ENCODE measurements at regions not wholly inside any gene's neighbourhood (a gene's known extent, or its start where the extent isn't known, plus 50 kb on each side); places are given as distances from the start of the nearest gene placed in this dataset.
"Not testable (repeated sequence)": the region's sequence is repeated elsewhere in the genome, so short reads cannot be mapped to it uniquely, and the experiment has no call there.

DNA sequence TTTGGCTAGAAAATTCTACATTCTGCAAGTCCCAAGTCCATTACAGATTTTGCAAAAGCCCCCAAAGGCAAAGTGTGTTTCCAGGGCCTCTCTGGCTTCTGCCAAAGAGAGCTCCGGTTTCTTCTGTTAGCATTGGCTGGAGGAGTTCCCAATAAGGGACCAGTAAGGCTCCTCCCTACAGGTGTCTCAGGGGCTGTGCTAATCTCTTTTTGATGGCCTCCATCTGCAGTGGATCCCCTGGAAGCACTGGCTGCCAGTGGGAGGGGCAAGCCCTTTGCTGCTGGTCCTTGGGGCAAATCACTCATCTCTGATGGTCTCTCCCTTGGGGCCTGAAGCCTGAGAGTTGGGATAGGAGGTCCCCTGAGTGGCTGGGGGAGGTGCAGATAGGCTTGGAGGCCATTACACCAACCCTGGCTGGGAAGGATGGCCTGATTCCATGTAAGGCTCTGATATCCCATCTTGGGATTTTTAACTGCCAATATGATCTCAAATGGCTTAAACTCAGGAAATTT, 89.1 kb upstream of the USP24 start:
- no peak for DNase-seq (ENCODE audit: low spot score)

DNA sequence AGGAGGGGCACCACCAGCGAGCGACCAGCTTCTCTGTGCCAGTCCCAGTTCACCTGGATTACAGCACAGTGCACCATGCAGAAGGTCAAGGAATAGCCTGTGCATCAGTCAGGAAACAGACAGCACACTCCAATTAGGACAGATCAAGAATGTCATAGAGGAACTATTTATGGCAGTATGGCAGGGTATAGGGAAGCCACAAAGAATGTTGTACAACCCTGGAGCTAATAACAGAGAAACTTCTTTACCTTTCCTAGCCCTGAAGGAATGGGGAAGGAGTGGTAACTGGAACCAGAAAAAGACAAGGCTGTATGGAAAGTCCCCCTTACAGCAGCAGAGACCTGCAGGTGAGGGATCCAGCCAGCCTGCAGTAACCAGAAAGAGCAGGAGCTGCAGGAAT, 87.8 kb upstream of the USP24 start:
- no peak for DNase-seq (ENCODE audit: low spot score)

DNA sequence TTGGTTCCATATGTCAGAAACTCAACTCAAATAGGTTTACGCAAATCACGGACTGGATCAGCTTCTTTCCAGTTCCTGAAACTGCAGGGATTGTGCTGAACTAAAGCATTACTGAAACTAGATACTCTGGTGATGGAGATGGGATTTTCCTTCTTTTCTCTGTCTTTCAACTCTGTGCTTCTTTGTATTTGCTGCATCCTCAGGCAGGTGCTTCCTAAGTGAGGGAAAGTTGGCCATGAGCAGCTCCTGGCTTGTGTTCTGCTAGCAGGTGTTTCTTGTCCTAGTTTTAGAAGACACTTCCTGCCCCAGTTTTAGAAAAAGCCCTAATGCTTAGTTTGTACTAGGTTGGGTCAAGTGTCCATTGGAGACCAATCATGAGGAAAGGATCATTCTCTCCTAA, 86.7 kb upstream of the USP24 start:
- no peak for DNase-seq (ENCODE audit: low spot score)

DNA sequence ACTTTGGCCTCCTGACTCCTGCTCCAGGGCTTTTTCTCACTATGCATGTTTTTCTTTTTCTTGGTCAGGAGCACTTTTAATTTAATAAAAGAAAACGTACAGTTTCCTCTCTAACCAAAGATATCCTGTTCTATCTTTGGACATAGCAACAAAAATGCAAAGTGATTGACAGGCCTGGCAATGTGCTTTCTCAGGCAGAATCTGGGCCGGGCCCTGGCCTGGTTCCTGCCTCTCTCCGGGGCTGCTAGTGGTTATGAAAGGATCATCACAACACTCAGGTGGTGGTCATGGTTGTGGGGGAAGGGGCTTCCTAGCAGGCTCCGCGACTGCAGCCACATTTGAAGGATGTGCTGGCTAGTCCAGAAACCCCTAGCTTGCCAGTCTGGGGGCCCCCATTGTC, 85.8 kb upstream of the USP24 start:
- no peak for DNase-seq (ENCODE audit: low spot score)

DNA sequence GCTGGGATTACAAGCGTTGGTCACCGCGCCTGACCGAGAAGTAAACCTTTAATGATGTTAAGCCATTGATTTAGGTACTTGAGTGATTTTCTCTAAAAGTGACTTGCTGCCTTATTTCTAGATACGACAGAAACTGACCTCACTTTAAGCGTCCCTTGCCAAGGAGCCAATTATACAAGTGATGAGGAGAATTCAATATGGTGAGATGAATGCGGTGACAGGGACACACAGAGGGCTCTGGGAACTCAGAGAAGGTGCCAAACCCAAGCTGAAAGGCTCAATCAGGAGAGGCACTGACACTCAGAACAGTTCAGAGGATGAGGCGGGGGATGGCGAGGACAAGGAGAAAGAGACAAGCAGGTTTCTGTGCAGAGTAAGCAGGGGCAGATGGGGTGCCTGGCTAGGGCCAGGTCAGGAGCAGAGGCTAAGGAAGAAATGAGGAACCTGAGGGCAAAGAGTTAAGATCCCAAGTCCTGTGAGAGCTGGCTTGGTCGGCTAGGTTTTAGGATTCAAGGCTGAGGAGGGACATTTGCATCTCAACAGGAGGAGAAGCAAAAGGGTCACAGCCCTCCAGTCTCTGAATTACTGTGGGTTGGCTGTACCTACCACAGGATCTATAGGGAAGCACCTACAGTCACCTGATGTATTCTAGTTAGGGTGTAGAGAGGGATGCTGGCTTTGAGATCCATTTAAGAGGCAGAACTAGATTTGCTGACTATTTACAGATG, 83.2 kb upstream of the USP24 start:
- no peak for DNase-seq (ENCODE audit: low spot score)

DNA sequence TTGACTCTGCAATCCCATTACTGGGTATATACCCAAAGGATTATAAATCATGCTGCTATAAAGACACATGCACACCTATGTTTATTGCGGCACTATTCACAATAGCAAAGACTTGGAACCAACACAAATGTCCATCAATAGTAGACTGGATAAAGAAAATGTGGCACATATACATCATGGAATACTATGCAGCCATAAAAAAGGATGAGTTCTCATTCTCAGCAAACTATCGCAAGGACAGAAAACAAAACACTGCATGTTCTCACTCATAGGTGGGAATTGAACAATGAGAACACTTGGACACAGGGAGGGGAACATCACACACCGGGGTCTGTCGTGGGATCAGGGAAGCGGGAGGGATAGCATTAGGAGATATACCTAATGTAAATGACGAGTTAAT, 81.1 kb upstream of the USP24 start:
- DNase-seq (ENCODE audit: low spot score): not testable (repeated sequence)

DNA sequence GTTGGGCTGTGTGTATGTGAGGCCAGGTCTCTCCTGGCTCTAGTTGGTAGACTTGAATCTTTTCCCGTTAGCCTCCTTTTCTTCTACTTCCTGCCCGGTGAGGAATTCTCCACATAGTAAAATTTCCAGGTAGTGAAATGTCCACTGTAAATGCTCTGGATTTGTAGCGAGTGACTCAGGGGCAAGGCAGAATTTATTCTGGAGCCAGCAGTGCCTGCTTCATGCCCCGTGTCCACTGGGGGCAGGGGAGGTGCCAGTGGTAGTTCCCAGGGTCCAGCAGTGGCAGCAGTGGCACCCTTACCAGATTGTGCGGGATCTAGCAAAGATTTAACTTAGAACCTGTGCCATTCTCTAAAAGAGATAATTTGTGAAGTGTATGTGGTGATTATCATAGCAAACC, 74.5 kb upstream of the USP24 start:
- no peak for DNase-seq (ENCODE audit: low spot score)

DNA sequence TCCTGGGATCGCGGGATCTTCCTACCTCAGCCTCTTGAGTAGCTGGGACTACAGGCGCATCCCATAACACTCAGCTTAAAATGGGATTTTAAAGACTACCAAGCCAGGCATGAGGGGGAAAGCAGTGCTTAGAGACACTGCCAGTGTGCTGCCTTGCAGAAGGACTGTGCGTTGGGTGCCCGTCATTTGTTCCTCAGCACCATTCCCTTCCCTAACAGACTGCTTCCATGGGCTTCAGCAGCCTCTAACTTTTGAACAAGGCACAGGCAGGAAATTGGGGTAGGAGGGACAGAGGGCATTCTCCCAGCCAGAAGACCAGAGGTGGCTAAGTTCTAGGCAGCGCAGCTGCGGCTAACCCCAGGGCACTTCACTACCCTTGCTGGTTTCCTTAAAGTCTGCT, 73.9 kb upstream of the USP24 start:
- DNase-seq (ENCODE audit: low spot score): no peak

DNA sequence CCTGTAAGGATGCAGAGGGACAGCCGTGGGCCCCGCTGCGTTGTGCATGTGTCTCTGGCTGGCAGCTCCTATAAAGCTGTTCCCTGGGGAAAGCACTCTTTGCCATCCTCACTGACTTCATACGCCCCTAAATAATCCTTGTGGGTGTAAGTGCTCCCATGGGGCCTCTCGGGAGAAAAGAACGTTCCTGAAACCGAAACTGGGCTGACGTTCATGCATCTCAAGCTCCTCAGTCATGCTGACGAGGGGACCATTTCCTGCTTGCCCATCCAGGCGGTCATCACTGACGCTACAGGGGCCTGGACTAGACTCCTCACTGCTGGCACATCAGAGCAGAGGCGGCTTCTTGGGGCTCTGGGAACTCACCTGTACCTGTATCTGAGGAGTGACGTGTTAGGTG, 73.1 kb upstream of the USP24 start:
- no peak for DNase-seq (ENCODE audit: low spot score)

DNA sequence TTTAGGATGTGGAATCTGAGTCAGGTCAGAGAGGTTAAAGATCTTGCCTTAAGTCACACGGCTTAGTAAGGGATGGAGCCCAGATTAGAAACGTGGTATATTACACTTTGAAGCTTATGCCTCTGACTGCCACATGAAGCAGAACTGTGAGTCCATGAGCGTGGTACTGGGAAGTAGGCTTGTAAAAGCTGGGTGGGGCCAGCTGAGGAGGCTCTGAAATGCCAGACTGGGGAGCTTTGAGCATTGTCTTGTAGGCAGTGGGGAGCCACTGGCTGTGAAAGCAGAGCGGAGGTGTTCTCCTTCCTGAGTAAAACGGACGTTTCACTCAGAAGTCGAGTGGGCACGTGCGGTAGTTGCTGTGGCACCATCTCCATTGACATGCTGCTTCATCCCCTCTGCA, 72.6 kb upstream of the USP24 start:
- no peak for DNase-seq (ENCODE audit: low spot score)

DNA sequence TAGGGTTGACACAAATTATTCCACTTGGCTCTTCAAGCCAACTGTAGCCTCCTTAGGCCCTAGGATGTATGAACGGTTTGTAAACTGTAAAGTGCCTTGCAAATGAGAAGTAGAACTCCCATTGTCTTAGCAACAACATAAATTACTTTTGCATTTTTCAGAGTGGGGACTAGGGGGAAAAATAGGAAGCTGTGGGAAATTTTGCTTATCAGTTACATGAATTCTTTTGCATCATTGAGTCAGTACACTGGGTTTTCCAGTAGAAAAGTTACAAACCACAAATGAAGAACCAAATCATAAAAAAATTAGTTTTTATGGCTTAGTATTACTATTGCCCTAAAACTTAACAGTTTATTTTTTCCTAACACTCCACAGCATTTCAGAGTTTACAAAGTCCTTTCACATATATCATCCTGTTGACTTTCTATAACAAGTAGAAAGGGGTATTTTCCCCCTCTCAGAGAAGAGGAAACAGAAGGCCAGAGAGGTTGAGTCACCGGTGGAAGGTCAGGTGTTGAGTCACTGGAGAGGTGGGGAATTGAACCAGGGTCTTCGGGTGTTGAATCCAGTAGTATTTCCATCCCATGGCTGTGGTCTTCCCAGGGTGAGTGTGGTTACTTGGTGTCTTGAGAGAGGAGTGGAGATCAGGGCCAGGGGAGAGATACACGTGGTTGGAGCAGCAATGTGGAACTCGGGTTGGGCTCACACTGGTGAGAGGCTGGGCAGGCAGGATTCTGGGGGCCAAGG, 71.9 kb upstream of the USP24 start:
- no peak for DNase-seq (ENCODE audit: low spot score)

DNA sequence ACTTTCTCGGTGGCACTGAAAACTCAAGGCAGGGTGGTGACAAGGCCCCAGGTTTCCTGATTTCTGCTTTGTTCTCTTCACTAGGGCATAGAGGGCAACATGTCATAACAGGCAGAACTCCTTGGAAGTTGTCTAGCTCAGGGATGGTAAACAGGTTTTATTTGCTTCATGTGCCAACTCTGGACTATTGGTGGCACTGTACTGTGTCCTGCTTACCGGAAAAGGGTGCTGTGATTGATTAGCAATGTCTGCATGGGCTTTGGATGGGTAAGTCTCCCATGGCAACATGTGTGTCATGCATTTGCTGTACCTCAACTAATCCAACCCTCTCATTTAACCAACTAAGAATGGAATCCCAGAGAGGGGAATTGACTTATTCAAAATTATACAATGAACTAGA, 70.7 kb upstream of the USP24 start:
- no peak for DNase-seq (ENCODE audit: low spot score)

DNA sequence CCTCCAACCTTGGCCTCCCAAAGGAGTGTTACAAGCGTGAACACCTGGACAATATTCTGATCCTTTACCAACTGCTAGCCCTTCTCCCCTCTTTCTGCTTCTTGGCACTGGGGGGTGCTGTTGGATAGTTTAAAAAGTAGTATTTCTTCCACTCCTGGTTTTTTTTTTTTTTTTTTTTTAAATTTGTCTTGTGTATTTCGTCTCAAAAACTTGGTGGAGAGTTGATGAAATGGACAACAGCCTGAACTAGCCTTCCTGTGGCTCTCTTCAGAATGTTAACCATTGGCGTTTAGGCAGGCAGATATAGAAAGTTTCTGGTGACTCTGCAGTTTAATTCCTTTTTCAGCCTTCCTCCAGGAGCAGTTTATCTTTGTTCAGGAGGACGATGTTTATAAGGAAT, 69.7 kb upstream of the USP24 start:
- DNase-seq (ENCODE audit: low spot score): no peak

DNA sequence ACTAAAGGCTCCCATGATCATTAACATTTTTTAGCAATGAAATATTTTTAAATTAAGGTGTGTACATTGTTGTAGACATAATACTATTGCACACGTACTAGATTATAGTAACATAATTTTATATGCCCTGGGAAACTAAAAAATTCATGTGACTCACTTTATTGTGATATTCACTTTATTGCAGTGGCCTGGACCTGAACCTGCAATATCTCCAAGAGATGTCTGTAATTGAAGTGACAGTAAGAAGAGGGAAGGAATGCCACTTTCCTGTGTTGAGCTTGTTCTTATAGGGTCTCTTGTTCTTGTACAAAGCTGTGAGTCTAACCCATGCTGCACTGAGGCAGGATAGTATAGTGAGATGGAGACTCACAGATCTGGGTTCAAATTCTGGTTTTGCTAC, 66.9 kb upstream of the USP24 start:
- no peak for DNase-seq (ENCODE audit: low spot score)

DNA sequence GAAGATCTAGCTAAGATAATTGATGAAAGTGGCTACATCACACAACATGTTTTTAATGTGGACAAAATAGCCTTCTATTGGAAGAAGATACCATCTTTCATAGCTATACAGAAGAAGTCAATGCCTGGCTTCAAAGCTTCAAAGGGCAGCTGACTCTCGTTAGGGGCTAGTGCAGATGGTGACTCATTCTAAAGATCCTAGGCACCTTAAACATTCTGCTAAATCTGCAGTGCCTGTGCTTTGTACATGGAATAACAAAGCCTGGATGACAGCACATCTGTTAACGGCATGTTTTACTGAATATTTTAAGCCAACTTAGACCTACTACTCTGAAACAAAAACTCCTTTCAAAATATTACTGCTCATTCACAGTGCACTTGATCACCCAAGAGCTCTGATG, 65.6 kb upstream of the USP24 start:
- no peak for DNase-seq (ENCODE audit: low spot score)

DNA sequence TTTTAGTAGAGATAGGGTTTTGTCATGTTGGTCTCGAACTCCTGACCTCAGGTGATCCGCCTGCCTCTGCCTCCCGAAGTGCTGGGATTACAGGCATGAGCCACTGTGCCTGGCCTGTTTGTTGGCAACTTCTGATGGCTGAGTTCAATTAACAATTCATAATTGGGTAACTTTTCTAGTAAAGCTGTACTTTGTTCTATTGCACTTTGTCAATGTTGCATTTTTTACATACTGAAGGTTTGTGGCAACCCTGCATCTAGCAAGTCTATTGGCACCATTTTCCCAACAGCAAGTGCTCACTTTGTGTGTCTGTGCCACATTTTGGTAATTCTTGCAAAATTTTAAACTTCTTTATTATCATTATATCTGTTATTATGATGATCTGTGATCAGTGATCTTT, 64.5 kb upstream of the USP24 start:
- DNase-seq (ENCODE audit: low spot score): no peak

DNA sequence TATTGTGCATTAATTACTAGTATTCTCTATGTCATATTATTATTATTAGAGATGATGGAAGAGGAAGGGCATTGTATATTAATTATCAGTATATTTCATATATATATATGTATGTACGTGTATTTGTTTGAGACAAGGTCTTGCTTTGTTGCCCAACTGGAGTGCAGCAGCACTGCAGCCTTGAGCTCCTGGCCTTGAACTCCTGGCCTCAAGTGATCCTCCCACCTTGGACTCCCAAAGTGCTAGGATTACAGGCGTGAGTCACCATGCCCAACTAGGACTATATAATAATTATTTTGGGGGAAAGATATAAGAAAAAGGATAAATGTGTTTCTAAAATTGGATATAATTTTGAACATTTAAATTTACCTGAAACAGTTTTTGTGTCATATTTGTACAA, 63.2 kb upstream of the USP24 start:
- DNase-seq (ENCODE audit: low spot score): no peak

DNA sequence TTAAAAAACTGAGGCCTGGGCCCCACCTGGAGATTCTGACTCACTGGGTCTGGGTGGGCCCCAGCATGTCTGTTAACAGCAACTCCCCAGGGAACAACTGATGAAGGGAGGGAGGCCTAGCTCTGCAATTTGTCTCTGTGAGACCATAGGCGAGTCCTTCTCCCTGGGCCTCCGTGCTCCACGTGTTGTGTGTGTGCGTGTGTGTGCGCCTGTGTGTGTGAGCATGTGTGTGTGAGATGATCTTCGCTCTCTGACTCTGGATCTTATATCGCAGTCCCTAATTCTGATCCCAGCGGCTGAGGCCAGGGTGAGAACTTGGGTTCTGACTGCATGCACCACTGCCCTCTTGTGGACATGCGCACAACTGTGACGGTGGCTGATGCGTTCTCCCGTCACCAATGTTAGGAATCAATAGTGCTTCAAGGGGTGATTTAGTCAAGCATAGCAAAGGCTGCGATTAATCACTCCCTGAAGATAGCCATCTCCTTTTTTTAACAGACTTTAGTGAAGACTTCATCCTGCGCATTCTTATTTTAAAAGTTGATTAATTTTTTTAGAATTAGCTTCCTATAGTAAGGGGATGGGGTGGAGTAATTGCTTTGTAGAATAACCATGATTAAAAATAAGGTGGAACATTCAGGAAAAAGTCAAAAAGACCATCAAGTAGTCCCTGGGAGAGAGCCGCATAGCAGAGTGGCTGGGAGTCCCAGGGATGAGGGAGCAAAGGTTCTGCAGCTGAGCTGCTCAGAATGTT, 62.4 kb upstream of the USP24 start:
- peak; percentile 76 for DNase-seq (ENCODE audit: low spot score)

DNA sequence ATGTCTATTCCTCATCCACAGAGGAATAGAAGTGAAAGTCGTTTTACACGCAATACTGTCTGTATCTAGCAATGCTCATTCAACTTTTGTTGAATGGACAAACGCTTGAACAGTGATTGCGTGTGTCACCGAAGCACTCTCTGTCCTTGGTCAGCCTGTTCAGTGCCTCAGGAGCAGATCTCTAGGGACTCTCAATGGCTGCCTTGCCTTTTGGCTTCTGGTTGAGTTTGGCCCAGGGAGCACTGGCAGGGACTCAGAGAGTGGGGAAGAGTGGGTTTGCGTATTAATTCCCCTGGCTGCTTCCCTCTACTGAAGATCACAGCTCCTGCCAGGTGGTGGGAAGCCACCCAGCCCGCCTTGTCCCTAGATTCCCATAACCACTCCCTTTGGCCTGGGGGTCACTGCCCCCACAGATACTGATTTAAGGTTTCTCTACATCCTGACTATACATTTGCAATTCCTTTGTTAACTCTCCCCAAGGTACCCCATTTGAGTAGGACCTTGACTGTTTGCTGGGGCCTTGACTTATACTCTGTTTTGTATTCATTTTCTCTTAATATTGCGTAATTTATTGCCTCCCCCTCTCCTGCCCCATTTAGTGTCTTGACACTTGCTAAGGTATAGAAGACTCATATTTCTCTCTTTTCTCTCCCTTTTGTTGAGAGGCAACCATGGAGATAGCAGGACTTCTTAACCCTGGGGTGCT, 61.7 kb upstream of the USP24 start:
- DNase-seq (ENCODE audit: low spot score): no peak

DNA sequence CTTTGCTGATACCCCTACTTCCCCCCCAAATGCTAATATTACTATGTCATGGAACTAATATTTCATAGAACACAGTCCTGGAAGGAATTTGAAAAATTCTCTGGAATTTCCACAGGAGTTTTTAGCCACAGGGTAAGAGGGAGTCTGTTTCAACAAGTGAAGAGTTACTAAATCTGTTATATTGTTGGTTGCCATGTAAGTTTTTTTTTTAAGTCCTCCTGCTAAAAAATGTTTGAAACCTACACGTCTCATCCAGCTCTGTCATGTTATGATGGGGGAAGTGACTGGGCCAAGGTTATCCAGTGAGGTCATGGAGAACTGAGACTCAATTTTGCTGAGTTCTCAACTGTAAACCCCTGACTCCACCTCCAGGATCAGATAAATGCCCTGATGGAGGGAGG, 60.8 kb upstream of the USP24 start:
- DNase-seq (ENCODE audit: low spot score): no peak

DNA sequence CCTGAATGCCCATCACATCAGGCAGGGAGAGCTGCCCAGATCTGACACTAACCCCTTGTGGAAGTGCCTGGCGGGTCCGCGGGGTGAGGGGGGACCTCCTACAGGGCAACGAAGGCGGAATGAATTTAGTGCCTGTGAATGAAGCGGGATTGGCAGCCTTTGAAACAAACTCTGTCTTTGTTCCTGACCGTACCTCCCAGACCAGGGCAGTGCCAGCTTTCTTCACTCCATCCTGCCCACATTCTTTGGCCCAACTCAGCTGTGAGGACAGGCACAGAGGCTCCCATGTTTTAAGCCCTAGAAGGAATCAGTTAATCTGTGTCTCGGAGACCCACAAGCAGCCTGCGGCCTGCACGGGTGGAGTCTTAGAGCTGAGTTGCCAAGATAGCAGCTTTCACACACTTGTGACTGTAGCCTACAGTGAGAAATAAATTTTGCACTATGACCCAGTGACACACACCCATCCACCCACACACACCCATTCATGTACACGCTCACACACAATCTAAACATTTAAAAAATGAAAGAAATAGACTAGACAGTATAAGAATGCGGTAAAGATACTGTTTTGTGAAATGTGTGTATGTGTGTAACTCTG, 60.1 kb upstream of the USP24 start:
- DNase-seq (ENCODE audit: low spot score): no peak

DNA sequence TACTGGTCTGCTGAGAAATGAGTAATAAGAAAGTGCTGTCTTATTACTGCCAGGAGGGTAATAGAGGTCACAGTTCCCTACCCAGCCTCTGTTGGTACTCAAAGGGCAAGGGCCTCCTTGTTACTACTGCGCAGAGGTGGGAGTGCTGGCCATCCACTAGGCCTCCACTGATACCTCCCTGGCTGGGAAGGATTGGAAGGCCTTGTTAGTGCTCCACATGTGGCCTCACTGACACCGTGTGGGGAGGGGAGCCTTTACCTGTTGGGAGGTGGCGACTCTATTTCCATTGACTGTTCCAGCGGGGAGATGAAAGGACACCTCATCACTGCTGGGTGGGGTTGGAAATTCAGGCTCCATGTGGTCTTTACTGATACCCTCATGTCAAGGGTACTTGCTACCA, 57.8 kb upstream of the USP24 start:
- no peak for DNase-seq (ENCODE audit: low spot score)

Data from CD4-positive, alpha-beta T cell treated with Interleukin-6 at 100 ng/mL for 8 hours (primary cell).